Transverse colon (tissue), 4 donors: ENCODE measurements at regions not wholly inside any gene's neighbourhood (a gene's known extent, or its start where the extent isn't known, plus 50 kb on each side); places are given as distances from the start of the nearest gene placed in this dataset.

Source experiments
- EP300 ChIP-seq: sonication (generic); formaldehyde crosslinking; IDR thresholded peaks from one replicate; pipeline ENCODE4 v1.6.1; 2017; ENCODE audit warnings: antibody characterized with exemption, low read depth
- POLR2AphosphoS5 ChIP-seq, 3 donors: sonication (generic); formaldehyde crosslinking; IDR thresholded peaks; one replicate each; pipeline ENCODE4 v1.6.1; 2016; ENCODE audit warnings: antibody characterized with exemption in 3 of 3
- TF ChIP-seq, protein P1 (sequence below), 5 experiments: fragments of 200-600 bp in 3 of 5; fragments of 450-650 bp in 2 of 5; sonication (generic) in 3 of 5; IDR thresholded peaks; 1 replicate in 2 of 5; 2 replicates in 3 of 5; pipeline ENCODE4 v1.5.1; 2016 to 2017; ENCODE audit warnings: antibody characterized with exemption in 5 of 5, inconsistent platforms in 3 of 5, mild to moderate bottlenecking in 2 of 5, moderate library complexity in 1 of 5

DNA sequence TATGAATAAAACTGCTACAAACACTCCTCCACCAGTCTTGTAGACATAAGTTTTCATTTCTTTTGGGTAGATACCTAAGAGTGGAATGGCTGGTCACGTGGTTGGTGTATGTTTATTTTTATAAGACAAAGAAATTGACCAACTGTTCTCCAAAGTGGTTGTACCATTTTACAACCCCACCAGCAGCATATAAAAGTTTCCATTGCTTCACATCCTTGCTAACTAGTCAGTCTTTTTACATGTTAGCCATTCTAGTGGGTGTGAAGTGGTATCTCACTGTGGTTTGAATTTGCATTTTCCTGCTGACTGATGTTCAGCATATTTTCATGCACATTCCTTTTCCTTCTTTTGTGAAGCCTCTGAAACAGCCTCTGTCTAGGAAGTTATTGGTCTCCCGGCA is 76.2 kb upstream of the ADGRG2 start:
- TF ChIP-seq, protein P1, sequence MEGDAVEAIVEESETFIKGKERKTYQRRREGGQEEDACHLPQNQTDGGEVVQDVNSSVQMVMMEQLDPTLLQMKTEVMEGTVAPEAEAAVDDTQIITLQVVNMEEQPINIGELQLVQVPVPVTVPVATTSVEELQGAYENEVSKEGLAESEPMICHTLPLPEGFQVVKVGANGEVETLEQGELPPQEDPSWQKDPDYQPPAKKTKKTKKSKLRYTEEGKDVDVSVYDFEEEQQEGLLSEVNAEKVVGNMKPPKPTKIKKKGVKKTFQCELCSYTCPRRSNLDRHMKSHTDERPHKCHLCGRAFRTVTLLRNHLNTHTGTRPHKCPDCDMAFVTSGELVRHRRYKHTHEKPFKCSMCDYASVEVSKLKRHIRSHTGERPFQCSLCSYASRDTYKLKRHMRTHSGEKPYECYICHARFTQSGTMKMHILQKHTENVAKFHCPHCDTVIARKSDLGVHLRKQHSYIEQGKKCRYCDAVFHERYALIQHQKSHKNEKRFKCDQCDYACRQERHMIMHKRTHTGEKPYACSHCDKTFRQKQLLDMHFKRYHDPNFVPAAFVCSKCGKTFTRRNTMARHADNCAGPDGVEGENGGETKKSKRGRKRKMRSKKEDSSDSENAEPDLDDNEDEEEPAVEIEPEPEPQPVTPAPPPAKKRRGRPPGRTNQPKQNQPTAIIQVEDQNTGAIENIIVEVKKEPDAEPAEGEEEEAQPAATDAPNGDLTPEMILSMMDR (IDR thresholded peaks at IDR 0.05): no peak
- TF ChIP-seq POLR2AphosphoS5 (IDR thresholded peaks at IDR 0.05): no peak
- TF ChIP-seq EP300: no peak
